ENCODE measurements at regions not wholly inside any gene's neighbourhood (a gene's known extent, or its start where the extent isn't known, plus 50 kb on each side); places are given as distances from the start of the nearest gene placed in this dataset.

- TF ChIP-seq CTCF (IDR thresholded peaks at IDR 0.05; ENCODE audit: low read depth, low read length) (no peak), EZH2phosphoT487 (IDR thresholded peaks at IDR 0.05; ENCODE audit: low read depth) (no peak)
Observed at GRCh38 chr7:67729771-67730170, 733.1 kb downstream of the TYW1 start.

All from OCI-LY3 (cell line).